Adrenal gland (tissue), 5 donors: ENCODE measurements at regions not wholly inside any gene's neighbourhood (a gene's known extent, or its start where the extent isn't known, plus 50 kb on each side); places are given as distances from the start of the nearest gene placed in this dataset.

ENCODE experiments used
- CTCF ChIP-seq, 6 experiments: fragments of 450-650 bp in 4 of 6; fragments of 200-600 bp in 2 of 6; sonication (generic) in 1 of 6; IDR thresholded peaks; 1 replicate in 5 of 6; 2 replicates in 1 of 6; pipeline versions ENCODE4 v1.5.1 to v1.8.0; 2016 to 2021; ENCODE audit warnings: antibody characterized with exemption in 6 of 6, mild to moderate bottlenecking in 2 of 6, moderate library complexity in 1 of 6
- POLR2A ChIP-seq, 2 donors: fragments of 450-650 bp; IDR thresholded peaks; one replicate each; pipeline ENCODE4 v1.6.1; 2017; ENCODE audit warnings: antibody characterized with exemption in 2 of 2, mild to moderate bottlenecking in 2 of 2, moderate library complexity in 1 of 2
- donor health status: DM: no; HTN: no; CAD: no.

GRCh38 chr6:113650610-113650979, 206.6 kb upstream of the MARCKS start:
- no peak for TF ChIP-seq CTCF (IDR thresholded peaks at IDR 0.05)
- no peak for TF ChIP-seq POLR2A (IDR thresholded peaks at IDR 0.05)
